Activated CD4-positive, alpha-beta T cell treated with anti-CD3 and anti-CD28 coated beads, Interleukin-2, amount 50 U/mL, for 48 hours (primary cell): ENCODE measurements at regions not wholly inside any gene's neighbourhood (a gene's known extent, or its start where the extent isn't known, plus 50 kb on each side); places are given as distances from the start of the nearest gene placed in this dataset.
A peak's percentile ranks its signal among the peaks of the same experiment; 100 is the strongest.

Source experiments
- DNase-seq, 2 experiments: peaks; one replicate each; pipeline ENCODE4 v3.0.0-alpha.2; 2020

DNA sequence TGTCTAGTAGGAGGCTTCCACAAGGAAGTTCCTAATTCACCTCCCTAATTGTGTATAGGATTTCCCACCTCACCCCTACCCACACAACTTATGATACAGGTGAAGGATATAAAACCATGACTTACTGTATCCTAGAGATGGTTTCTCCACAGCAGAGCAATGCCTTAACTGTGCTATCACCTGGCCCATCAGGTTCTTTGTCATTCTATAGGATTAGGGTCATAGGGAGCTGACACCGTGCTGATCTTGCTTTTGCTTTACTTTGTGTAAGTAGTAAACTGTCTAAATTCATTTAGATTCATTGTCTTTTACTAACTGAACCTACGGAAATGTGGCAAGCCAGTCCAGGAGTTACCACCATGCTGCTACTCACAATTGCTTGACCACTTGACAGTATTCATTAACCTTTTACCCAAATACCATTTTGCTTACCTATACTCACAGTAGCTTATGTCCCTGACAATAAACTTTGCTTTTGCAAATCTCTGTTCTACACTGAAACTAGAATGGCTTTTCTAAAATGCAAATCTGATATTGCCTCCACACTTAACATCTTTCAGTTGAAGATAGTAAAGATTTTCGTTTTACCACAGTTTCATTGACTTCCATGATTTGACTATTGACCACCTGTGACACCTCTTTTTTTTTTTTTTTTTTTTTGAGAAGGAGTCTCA is 147.6 kb downstream of the IFI44 start:
- DNase-seq = no peak

DNA sequence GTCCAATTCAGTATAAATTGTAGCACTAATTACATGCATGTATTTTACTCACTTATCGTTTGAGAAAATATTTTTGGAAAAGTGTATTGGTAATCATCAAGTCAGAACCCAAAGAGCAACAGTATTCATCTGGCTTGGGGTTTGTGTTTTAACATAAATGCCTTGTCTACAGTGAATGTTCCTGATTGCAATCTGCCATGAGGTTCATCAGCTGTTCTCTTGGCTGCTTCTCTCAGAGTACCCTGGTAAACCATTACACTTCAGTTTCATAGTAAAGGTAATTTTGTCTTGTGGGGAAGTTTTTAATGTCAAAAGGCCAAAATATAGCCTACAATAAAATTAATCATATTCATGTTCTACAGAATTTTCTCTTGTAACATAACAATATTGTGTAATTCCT is 150.3 kb downstream of the IFI44 start:
- no peak for DNase-seq

- no peak for DNase-seq
Observed at GRCh38 chr1:78814176-78814575, 164.5 kb downstream of the IFI44 start.

DNA sequence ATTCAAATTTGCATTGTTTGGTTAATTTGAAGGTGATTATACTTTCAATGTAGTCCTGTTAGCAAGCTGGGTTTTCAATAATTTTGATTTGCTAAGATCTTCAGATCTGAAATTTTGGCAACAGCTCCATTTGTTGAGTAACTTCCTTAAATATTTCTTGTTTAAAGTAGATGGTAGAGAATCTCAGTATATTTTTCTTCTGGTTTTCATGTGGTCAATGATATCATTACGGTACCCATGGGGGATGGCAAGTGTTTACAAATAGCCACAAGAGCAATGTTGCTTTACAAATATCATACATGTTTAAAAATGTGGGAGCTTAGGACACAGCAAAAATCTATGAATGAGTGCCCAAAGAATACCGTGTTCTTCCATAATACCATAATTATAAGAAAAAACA is 175.9 kb downstream of the IFI44 start:
- DNase-seq = no peak

DNA sequence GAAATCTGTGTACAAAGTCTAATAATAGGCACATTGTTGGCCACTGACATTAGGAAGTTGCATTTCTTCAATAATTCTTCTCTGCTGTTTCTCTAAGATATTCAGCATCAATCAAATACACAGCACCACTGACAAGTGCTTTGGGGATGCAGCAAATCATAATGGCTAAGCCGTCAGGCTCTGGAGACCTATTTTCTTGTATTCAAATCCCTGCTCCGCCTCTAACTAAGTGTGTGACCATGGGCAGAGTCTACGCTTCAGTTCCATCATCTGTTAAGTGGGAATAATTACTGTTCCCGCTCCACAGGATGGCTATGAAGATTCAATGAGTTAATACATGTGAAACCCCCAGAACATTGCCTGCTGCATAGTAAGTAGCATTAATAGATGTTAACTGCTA is 176.9 kb downstream of the ADGRL4 start:
- DNase-seq = no peak

- DNase-seq = no peak
Observed at GRCh38 chr1:78830321-78830720, 176.2 kb downstream of the ADGRL4 start.

DNA sequence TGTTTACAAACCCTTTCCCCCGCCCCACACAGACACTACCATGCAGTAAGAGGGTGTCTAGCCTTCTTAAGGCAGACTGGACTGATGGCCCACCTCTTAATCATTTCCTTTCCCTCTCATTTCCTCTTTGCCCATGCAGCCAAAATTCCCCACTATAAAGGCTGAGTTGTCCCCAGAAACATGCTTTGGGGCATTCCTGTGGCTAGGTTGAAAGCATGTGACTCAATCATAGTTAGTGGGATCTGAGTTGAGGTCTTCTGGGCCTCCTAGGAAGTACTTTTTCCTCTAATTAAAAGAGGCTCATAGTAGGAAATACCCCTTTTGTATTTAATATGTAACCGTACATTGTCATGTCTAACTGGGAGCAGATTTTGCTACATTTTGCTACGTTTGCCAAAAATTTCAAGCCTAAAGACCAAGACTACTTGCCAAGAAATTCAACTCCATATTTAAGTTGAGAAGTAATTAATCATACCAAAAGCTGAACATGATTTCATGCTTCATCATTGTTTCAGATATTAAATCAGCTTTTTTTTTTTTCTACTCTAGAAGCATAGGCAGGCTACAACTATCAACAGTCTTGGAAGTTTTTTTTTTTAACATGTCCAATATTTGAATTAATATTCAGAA is 174.7 kb downstream of the ADGRL4 start:
- DNase-seq = no peak

DNA sequence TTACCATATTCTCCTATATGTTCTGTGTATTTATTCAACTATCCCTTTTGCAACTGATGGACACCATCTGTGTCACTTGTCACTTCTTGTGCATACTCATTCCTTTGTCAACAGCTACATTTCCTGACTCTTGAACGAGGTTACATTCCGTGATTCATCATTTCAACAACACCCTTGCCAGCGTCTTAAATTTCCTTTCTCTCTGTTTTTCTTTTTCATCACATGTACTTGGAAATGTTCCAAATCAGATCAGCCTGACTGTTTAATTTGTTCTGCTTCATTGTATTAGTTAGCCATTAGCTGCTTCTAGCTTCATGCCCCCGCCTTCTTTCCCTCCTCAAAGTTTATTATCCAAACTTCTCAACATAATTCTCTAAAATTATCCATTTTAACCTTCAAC is 173.0 kb downstream of the ADGRL4 start:
- DNase-seq = no peak

DNA sequence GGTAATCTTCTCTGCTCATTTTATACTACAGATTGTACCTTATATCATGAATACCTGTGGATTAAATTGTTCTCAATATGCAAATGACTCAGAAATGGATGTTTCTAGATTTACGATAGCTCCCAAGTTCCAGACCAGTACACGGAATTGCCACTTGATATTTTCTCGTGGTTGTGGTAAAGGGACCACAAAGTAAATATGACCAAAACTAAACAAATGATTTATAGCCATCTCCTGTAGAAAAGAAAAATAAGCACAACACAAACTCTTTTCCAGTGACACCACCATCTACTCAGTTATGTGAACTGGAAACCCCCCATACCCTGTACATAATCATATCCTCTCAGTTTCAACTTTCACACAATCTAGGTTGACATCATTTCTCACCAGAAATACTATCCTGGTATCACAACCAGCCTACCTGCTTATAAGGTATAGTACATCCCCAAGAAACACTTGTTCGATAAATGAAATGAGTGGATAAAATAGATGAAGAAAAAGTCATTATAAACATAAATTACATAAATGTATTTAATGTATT is 172.3 kb downstream of the ADGRL4 start:
- DNase-seq = no peak

DNA sequence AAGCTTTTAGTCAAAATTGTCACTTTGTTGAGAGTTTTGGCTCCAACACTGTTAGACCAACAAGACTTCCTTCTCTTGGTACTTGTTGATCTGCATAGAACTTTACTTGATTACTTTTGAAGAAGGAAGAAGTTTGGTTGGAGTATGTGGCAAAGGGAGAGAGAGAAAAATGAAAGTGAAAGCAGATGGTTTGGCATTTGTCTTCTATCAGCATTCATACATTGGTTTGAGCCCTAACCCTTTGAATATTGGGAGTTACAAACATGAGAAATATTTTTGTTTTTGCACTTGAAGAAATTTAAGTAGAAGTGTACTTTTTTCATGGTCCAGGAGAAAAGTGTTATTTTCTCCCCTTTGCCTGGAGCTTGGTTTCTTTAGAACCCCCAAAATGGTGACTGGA is 169.8 kb downstream of the ADGRL4 start:
- no peak for DNase-seq

DNA sequence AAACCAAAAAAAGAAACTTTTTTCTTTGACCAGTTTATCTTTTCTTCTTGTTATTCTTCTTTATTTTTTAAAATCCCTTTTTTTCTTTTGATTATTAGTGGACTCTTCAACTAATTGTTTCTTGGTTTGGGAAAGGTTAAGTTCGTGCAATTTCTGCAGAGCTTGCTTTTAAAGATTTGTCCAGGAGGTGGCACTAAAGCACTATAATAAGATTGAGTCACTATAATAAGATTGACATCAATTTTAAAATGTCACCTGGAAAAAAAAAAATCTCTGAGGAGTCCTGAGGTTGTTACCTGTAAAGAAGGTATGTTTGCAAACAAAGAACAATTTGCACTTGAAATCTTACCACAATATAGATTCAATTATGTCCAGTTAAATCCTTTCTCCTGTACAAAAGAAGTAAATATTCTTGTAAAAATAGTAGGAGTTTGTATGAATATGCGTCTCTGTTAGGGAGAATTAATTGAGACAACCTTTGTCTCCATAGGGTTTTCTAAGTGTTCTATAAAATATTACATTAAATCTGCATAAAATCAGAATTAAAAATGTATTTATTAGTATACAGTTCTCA is 166.7 kb downstream of the ADGRL4 start:
- peak in 1 of 2 experiments; percentile 5 for DNase-seq
